ENCODE measurements at regions not wholly inside any gene's neighbourhood (a gene's known extent, or its start where the extent isn't known, plus 50 kb on each side); places are given as distances from the start of the nearest gene placed in this dataset.

GRCh38 chr7:22572937-22573336 is 72.9 kb upstream of the STEAP1B start:
- DNase-seq (ENCODE audit: low spot score) = no peak
- WGBS = 73% methylated on average over 7 of the region's 7 CpGs
- no peak overlapping the region for H3K27ac ChIP-seq (ENCODE audit: low read depth in 1 of 2, low read length in 2 of 2)
- no peaks in the 10 kb centered on the region for H3K27me3 ChIP-seq (ENCODE audit: control insufficient read depth in 4 of 4, insufficient read depth in 4 of 4, low read length in 3 of 4)
- no peak overlapping the region for H3K9ac ChIP-seq (ENCODE audit: low read depth in 1 of 2, low read length in 2 of 2)
- H3K36me3 ChIP-seq (ENCODE audit: control insufficient read depth in 4 of 4, insufficient read depth in 3 of 4, low read depth in 1 of 4, low read length in 3 of 4) = no peaks in the 10 kb centered on the region
- H3K4me3 ChIP-seq (ENCODE audit: low read depth in 1 of 3, low read length in 3 of 3) = no peak overlapping the region
- peaks cover 0 to 15% (median 12%) of the 10 kb centered on the region in 4 donors for H3K4me1 ChIP-seq (ENCODE audit: control insufficient read depth in 4 of 4, insufficient read depth in 4 of 4, low read length in 3 of 4)
- H3K9me3 ChIP-seq (ENCODE audit: control insufficient read depth in 4 of 4, low read length in 3 of 4) = no peaks in the 10 kb centered on the region
- TF ChIP-seq ZBTB33 (IDR thresholded peaks at IDR 0.05) (no peak), RAD21 (IDR thresholded peaks at IDR 0.05) (no peak), SP1 (IDR thresholded peaks at IDR 0.05) (no peak), NR2F2 (IDR thresholded peaks at IDR 0.05) (no peak), MAX (IDR thresholded peaks at IDR 0.05) (no peak), JUND (IDR thresholded peaks at IDR 0.05) (no peak), HNF4G (IDR thresholded peaks at IDR 0.05) (no peak), TAF1 (conservative IDR thresholded peaks at IDR 0.05) (no peak), YY1 (IDR thresholded peaks at IDR 0.05) (no peak), FOXA1 (IDR thresholded peaks at IDR 0.05) (no peak), RXRA (IDR thresholded peaks at IDR 0.05) (no peak), GABPA (IDR thresholded peaks at IDR 0.05 in 1 of 2, conservative IDR thresholded peaks at IDR 0.05 in 1 of 2) (no peak), EGR1 (IDR thresholded peaks at IDR 0.05; ENCODE audit: low read depth in 2 of 2) (no peak), HNF4A (conservative IDR thresholded peaks at IDR 0.05) (no peak), FOXA2 (IDR thresholded peaks at IDR 0.05) (no peak)

GRCh38 chr7:22572292-22572691 is 72.3 kb upstream of the STEAP1B start:
- Histone ChIP-seq H3K9ac (ENCODE audit: low read depth in 1 of 2, low read length in 2 of 2) (no peak overlapping the region), H3K4me1 (ENCODE audit: control insufficient read depth in 4 of 4, insufficient read depth in 4 of 4, low read length in 3 of 4) (peaks cover 0 to 8% (median 5%) of the 10 kb centered on the region in 4 donors), H3K36me3 (ENCODE audit: control insufficient read depth in 4 of 4, insufficient read depth in 3 of 4, low read depth in 1 of 4, low read length in 3 of 4) (no peaks in the 10 kb centered on the region), H3K27me3 (ENCODE audit: control insufficient read depth in 4 of 4, insufficient read depth in 4 of 4, low read length in 3 of 4) (no peaks in the 10 kb centered on the region), H3K27ac (ENCODE audit: low read depth in 1 of 2, low read length in 2 of 2) (no peak overlapping the region), H3K4me3 (ENCODE audit: low read depth in 1 of 3, low read length in 3 of 3) (no peak overlapping the region), H3K9me3 (ENCODE audit: control insufficient read depth in 4 of 4, low read length in 3 of 4) (no peaks in the 10 kb centered on the region)
- no peak for DNase-seq (ENCODE audit: low spot score)
- TF ChIP-seq HNF4A (conservative IDR thresholded peaks at IDR 0.05) (no peak), FOXA1 (IDR thresholded peaks at IDR 0.05) (no peak), NR2F2 (IDR thresholded peaks at IDR 0.05) (no peak), CTCF (IDR thresholded peaks at IDR 0.05; ENCODE audit: low read depth, low read length, missing input control) (no peak), EGR1 (IDR thresholded peaks at IDR 0.05; ENCODE audit: low read depth in 2 of 2) (no peak), JUND (IDR thresholded peaks at IDR 0.05) (no peak), TAF1 (conservative IDR thresholded peaks at IDR 0.05) (no peak)
- 86% methylated on average over 8 of the region's 8 CpGs for WGBS

GRCh38 chr7:22571766-22572165 is 71.8 kb upstream of the STEAP1B start:
- TF ChIP-seq HNF4A (conservative IDR thresholded peaks at IDR 0.05) (no peak), REST (IDR thresholded peaks at IDR 0.05) (no peak), JUND (IDR thresholded peaks at IDR 0.05) (no peak), GABPA (IDR thresholded peaks at IDR 0.05 in 1 of 2, conservative IDR thresholded peaks at IDR 0.05 in 1 of 2) (no peak), ATF3 (IDR thresholded peaks at IDR 0.05) (no peak), YY1 (IDR thresholded peaks at IDR 0.05) (no peak), SP1 (IDR thresholded peaks at IDR 0.05) (no peak)
- H3K27ac ChIP-seq (ENCODE audit: low read depth in 1 of 2, low read length in 2 of 2) = no peak overlapping the region
- no peaks in the 10 kb centered on the region for H3K9me3 ChIP-seq (ENCODE audit: control insufficient read depth in 4 of 4, low read length in 3 of 4)
- DNase-seq (ENCODE audit: low spot score) = no peak
- H3K4me3 ChIP-seq (ENCODE audit: low read depth in 1 of 3, low read length in 3 of 3) = no peak overlapping the region
- H3K4me1 ChIP-seq (ENCODE audit: control insufficient read depth in 4 of 4, insufficient read depth in 4 of 4, low read length in 3 of 4) = peaks cover 0 to 3% (median under 1%) of the 10 kb centered on the region in 4 donors
- H3K9ac ChIP-seq (ENCODE audit: low read depth in 1 of 2, low read length in 2 of 2) = no peak overlapping the region
- H3K27me3 ChIP-seq (ENCODE audit: control insufficient read depth in 4 of 4, insufficient read depth in 4 of 4, low read length in 3 of 4) = no peaks in the 10 kb centered on the region
- no peaks in the 10 kb centered on the region for H3K36me3 ChIP-seq (ENCODE audit: control insufficient read depth in 4 of 4, insufficient read depth in 3 of 4, low read depth in 1 of 4, low read length in 3 of 4)
- WGBS = 85% methylated on average over 4 of the region's 4 CpGs

Measured in liver (tissue), 8 donors.